Trophoblast cell (in vitro differentiated cells and primary cell): ENCODE measurements at regions not wholly inside any gene's neighbourhood (a gene's known extent, or its start where the extent isn't known, plus 50 kb on each side); places are given as distances from the start of the nearest gene placed in this dataset.

ENCODE experiments used
- DNase-seq, 2 donors: peaks; one replicate each; pipeline ENCODE4 v3.0.0-alpha.2; 2016
- H2AFZ ChIP-seq: 2 replicates; pipeline ENCODE4 v1.6.1; 2013; ENCODE audit warnings: low read length, moderate library complexity, mild to moderate bottlenecking; ENCODE audit not compliant: insufficient read depth, poor library complexity
- H2AK5ac ChIP-seq: 2 replicates; pipeline ENCODE4 v1.6.1; 2013; ENCODE audit warnings: mild to moderate bottlenecking, low read length
- H2BK120ac ChIP-seq: 2 replicates; pipeline ENCODE4 v1.6.1; 2013; ENCODE audit warnings: low read length, mild to moderate bottlenecking, moderate library complexity; ENCODE audit not compliant: insufficient read depth, poor library complexity
- H2BK12ac ChIP-seq: 2 replicates; pipeline ENCODE4 v1.6.1; 2013; ENCODE audit warnings: mild to moderate bottlenecking, low read length, moderate library complexity
- H2BK5ac ChIP-seq: 2 replicates; pipeline ENCODE4 v1.6.1; 2013; ENCODE audit warnings: low read length, low read depth, moderate library complexity, mild to moderate bottlenecking; ENCODE audit not compliant: poor library complexity
- H3K14ac ChIP-seq: 2 replicates; pipeline ENCODE4 v1.6.1; 2013; ENCODE audit warnings: mild to moderate bottlenecking, low read length
- H3K18ac ChIP-seq: 2 replicates; pipeline ENCODE4 v1.6.1; 2013; ENCODE audit warnings: mild to moderate bottlenecking, low read length
- H3K23ac ChIP-seq: 2 replicates; pipeline ENCODE4 v1.6.1; 2013; ENCODE audit warnings: low read length
- H3K27ac ChIP-seq: 2 replicates; pipeline ENCODE4 v1.5.1; 2013; ENCODE audit warnings: low read depth, mild to moderate bottlenecking, inconsistent platforms, low read length, moderate library complexity
- H3K27me3 ChIP-seq: 2 replicates; pipeline ENCODE4 v1.6.1; 2013; ENCODE audit warnings: inconsistent platforms, mild to moderate bottlenecking, low read length, moderate library complexity; ENCODE audit not compliant: insufficient read depth
- H3K36me3 ChIP-seq, 2 experiments: 1 replicate in 1 of 2; 2 replicates in 1 of 2; pipeline ENCODE4 v1.6.1; 2013; ENCODE audit warnings: low read length in 2 of 2, mild to moderate bottlenecking in 2 of 2, moderate library complexity in 1 of 2; ENCODE audit not compliant: insufficient read depth in 2 of 2, control insufficient read depth in 1 of 2
- H3K4ac ChIP-seq: 2 replicates; pipeline ENCODE4 v1.6.1; 2013; ENCODE audit warnings: low read depth, mild to moderate bottlenecking, low read length, moderate library complexity
- H3K4me1 ChIP-seq, 2 experiments: 1 replicate in 1 of 2; 2 replicates in 1 of 2; pipeline ENCODE4 v1.6.1; 2013; ENCODE audit warnings: low read length in 2 of 2, mild to moderate bottlenecking in 2 of 2, moderate library complexity in 1 of 2; ENCODE audit not compliant: insufficient read depth in 2 of 2, control insufficient read depth in 1 of 2
- H3K4me2 ChIP-seq: 2 replicates; pipeline ENCODE4 v1.6.1; 2013; ENCODE audit warnings: inconsistent platforms, mild to moderate bottlenecking, low read length, moderate library complexity
- H3K4me3 ChIP-seq: 2 replicates; pipeline ENCODE4 v1.5.1; 2013; ENCODE audit warnings: mild to moderate bottlenecking, low read depth, low read length, inconsistent platforms
- H3K79me1 ChIP-seq: one replicate; pipeline ENCODE4 v1.6.1; 2013; ENCODE audit warnings: low read length
- H3K79me2 ChIP-seq: 2 replicates; pipeline ENCODE4 v1.6.1; 2013; ENCODE audit warnings: low read length, mild to moderate bottlenecking; ENCODE audit not compliant: control insufficient read depth, insufficient read depth, poor library complexity
- H3K9ac ChIP-seq: 2 replicates; pipeline ENCODE4 v1.6.1; 2013; ENCODE audit warnings: mild to moderate bottlenecking, low read length
- H3K9me3 ChIP-seq: 2 replicates; pipeline ENCODE4 v1.6.1; 2013; ENCODE audit warnings: low read depth, mild to moderate bottlenecking, control low read depth, inconsistent platforms, low read length; ENCODE audit not compliant: insufficient read depth
- H4K12ac ChIP-seq: 2 replicates; pipeline ENCODE4 v1.6.1; 2013; ENCODE audit warnings: low read depth, mild to moderate bottlenecking, low read length, moderate library complexity
- H4K8ac ChIP-seq: 2 replicates; pipeline ENCODE4 v1.6.1; 2013; ENCODE audit warnings: low read depth, mild to moderate bottlenecking, low read length, moderate library complexity
- H4K91ac ChIP-seq: one replicate; pipeline ENCODE4 v1.6.1; 2013; ENCODE audit warnings: low read depth, mild to moderate bottlenecking, low read length, moderate library complexity
- WGBS: extraction: QIAGEN DNeasy Blood & Tissue Kit; methylation state at CpG from one replicate; pipeline ENCODE4 v1.1.7; 2013; ENCODE audit warnings: missing lambda C conversion rate; ENCODE audit not compliant: insufficient read length, insufficient coverage; ENCODE audit errors: extremely low coverage; 5-methylcytosine and 5-hydroxymethylcytosine counted together

GRCh38 chr7:28355635-28356319, 56.5 kb upstream of the CREB5 start:
- H2AFZ ChIP-seq, result no peak overlapping the region
- H3K23ac ChIP-seq, result no peak overlapping the region
- no peak overlapping the region for H2BK12ac ChIP-seq
- H3K9ac ChIP-seq, result no peak overlapping the region
- no peaks in the 10 kb centered on the region for H3K79me1 ChIP-seq
- H3K4me3 ChIP-seq, result no peak overlapping the region
- H3K4ac ChIP-seq, result no peak overlapping the region
- no peak overlapping the region for H2AK5ac ChIP-seq
- no peak for DNase-seq
- no peak overlapping the region for H3K27ac ChIP-seq
- no peak overlapping the region for H3K18ac ChIP-seq
- no peaks in the 10 kb centered on the region for H3K79me2 ChIP-seq
- H3K4me2 ChIP-seq, result no peak overlapping the region
- H3K27me3 ChIP-seq, result no peaks in the 10 kb centered on the region
- no peaks in the 10 kb centered on the region for H3K36me3 ChIP-seq
- H4K91ac ChIP-seq, result no peak overlapping the region
- no peak overlapping the region for H2BK5ac ChIP-seq
- no peak overlapping the region for H4K12ac ChIP-seq
- WGBS, result no CpG with 5 or more reads among the region's 16 CpGs
- no peaks in the 10 kb centered on the region for H3K9me3 ChIP-seq
- no peak overlapping the region for H3K14ac ChIP-seq
- H2BK120ac ChIP-seq, result no peak overlapping the region
- H4K8ac ChIP-seq, result no peak overlapping the region
- H3K4me1 ChIP-seq, result peaks cover 0 to 2% of the 10 kb centered on the region in 2 experiments

- Histone ChIP-seq H3K14ac (no peak overlapping the region), H3K9ac (no peak overlapping the region), H3K9me3 (no peaks in the 10 kb centered on the region), H3K79me1 (no peaks in the 10 kb centered on the region), H3K23ac (no peak overlapping the region), H2AFZ (no peak overlapping the region), H4K8ac (no peak overlapping the region), H3K27ac (no peak overlapping the region), H2BK5ac (no peak overlapping the region), H3K4me1 (peaks cover 0 to 2% of the 10 kb centered on the region in 2 experiments), H3K79me2 (no peaks in the 10 kb centered on the region), H3K18ac (no peak overlapping the region), H3K36me3 (no peaks in the 10 kb centered on the region), H4K91ac (no peak overlapping the region), H4K12ac (no peak overlapping the region), H2AK5ac (no peak overlapping the region), H2BK12ac (no peak overlapping the region), H3K4me2 (no peak overlapping the region), H3K4ac (no peak overlapping the region), H3K4me3 (no peak overlapping the region), H3K27me3 (no peaks in the 10 kb centered on the region), H2BK120ac (no peak overlapping the region)
- DNase-seq, result no peak
- no CpG with 5 or more reads among the region's 8 CpGs for WGBS
Observed at GRCh38 chr7:28356619-28357018, 55.7 kb upstream of the CREB5 start.

GRCh38 chr7:28358423-28358868, 53.9 kb upstream of the CREB5 start:
- no peaks in the 10 kb centered on the region for H3K36me3 ChIP-seq
- H3K4me3 ChIP-seq, result no peak overlapping the region
- H3K79me1 ChIP-seq, result no peaks in the 10 kb centered on the region
- no peak overlapping the region for H4K12ac ChIP-seq
- DNase-seq, result peak; percentile 77 to 79
- H3K18ac ChIP-seq, result no peak overlapping the region
- no peak overlapping the region for H3K4me2 ChIP-seq
- H4K91ac ChIP-seq, result no peak overlapping the region
- H2AFZ ChIP-seq, result no peak overlapping the region
- H4K8ac ChIP-seq, result no peak overlapping the region
- no CpG with 5 or more reads among the region's 5 CpGs for WGBS
- no peak overlapping the region for H3K23ac ChIP-seq
- H3K9ac ChIP-seq, result no peak overlapping the region
- no peak overlapping the region for H3K14ac ChIP-seq
- H3K4ac ChIP-seq, result no peak overlapping the region
- H3K27me3 ChIP-seq, result no peaks in the 10 kb centered on the region
- H2AK5ac ChIP-seq, result no peak overlapping the region
- H3K27ac ChIP-seq, result no peak overlapping the region
- no peak overlapping the region for H2BK120ac ChIP-seq
- no peaks in the 10 kb centered on the region for H3K9me3 ChIP-seq
- no peaks in the 10 kb centered on the region for H3K79me2 ChIP-seq
- H2BK5ac ChIP-seq, result no peak overlapping the region
- H3K4me1 ChIP-seq, result peaks cover 0 to 2% of the 10 kb centered on the region in 2 experiments
- H2BK12ac ChIP-seq, result no peak overlapping the region

GRCh38 chr7:28360739-28361138, 51.6 kb upstream of the CREB5 start:
- no peak overlapping the region for H3K4me3 ChIP-seq
- no peaks in the 10 kb centered on the region for H3K36me3 ChIP-seq
- no peaks in the 10 kb centered on the region for H3K9me3 ChIP-seq
- no peak overlapping the region for H2BK120ac ChIP-seq
- no peak overlapping the region for H2AFZ ChIP-seq
- H3K79me1 ChIP-seq, result no peaks in the 10 kb centered on the region
- no peak overlapping the region for H3K18ac ChIP-seq
- H2BK12ac ChIP-seq, result no peak overlapping the region
- no peak overlapping the region for H3K23ac ChIP-seq
- WGBS, result no CpG with 5 or more reads among the region's 1 CpG
- DNase-seq, result no peak
- no peak overlapping the region for H4K8ac ChIP-seq
- no peak overlapping the region for H3K4ac ChIP-seq
- H4K91ac ChIP-seq, result no peak overlapping the region
- no peak overlapping the region for H3K27ac ChIP-seq
- H3K4me1 ChIP-seq, result peaks cover 0 to 2% of the 10 kb centered on the region in 2 experiments
- H3K14ac ChIP-seq, result no peak overlapping the region
- no peak overlapping the region for H3K9ac ChIP-seq
- no peaks in the 10 kb centered on the region for H3K27me3 ChIP-seq
- H4K12ac ChIP-seq, result no peak overlapping the region
- no peak overlapping the region for H3K4me2 ChIP-seq
- H3K79me2 ChIP-seq, result no peaks in the 10 kb centered on the region
- H2AK5ac ChIP-seq, result no peak overlapping the region
- H2BK5ac ChIP-seq, result no peak overlapping the region
